Kidney (tissue), 13 donors: ENCODE measurements at regions not wholly inside any gene's neighbourhood (a gene's known extent, or its start where the extent isn't known, plus 50 kb on each side); places are given as distances from the start of the nearest gene placed in this dataset.
A peak's percentile ranks its signal among the peaks of the same experiment; 100 is the strongest.

ENCODE experiments used
- DNase-seq, 5 donors: peaks; one replicate each; pipeline ENCODE4 v3.0.0-alpha.2; 2013 to 2020
- FAIRE-seq: peaks from 2 replicates; lab custom pipeline; 2012; peaks lifted over from hg19 to GRCh38; lab: Jason Lieb, UNC
- H3K27ac ChIP-seq, 2 donors: one replicate each; pipeline ENCODE4 v1.7.0; 2013; ENCODE audit warnings: low read depth in 2 of 2, low read length in 2 of 2, inconsistent platforms in 1 of 2
- H3K27me3 ChIP-seq: one replicate; pipeline ENCODE4 v1.7.1; 2013; ENCODE audit warnings: low read length, inconsistent platforms; ENCODE audit not compliant: control insufficient read depth, insufficient read depth
- H3K36me3 ChIP-seq, 3 donors: one replicate each; pipeline versions ENCODE4 v1.7.0 to v1.7.1; 2013; ENCODE audit warnings: low read length in 3 of 3, control low read depth in 1 of 3, inconsistent platforms in 1 of 3; ENCODE audit not compliant: insufficient read depth in 3 of 3, control insufficient read depth in 2 of 3
- H3K4me1 ChIP-seq, 3 donors: one replicate each; pipeline versions ENCODE4 v1.7.0 to v1.7.1; 2013; ENCODE audit warnings: low read length in 3 of 3, inconsistent platforms in 1 of 3, low read depth in 1 of 3; ENCODE audit not compliant: control insufficient read depth in 2 of 3, insufficient read depth in 2 of 3
- H3K4me3 ChIP-seq, 3 donors: one replicate each; pipeline versions ENCODE4 v1.7.0 to v1.8.1; 2013; ENCODE audit warnings: low read length in 3 of 3, control low read depth in 1 of 3, inconsistent platforms in 1 of 3
- H3K9ac ChIP-seq, 3 donors: one replicate each; pipeline versions ENCODE4 v1.7.0 to v1.7.1; 2013; ENCODE audit warnings: low read length in 3 of 3, control low read depth in 1 of 3, inconsistent platforms in 1 of 3
- H3K9me3 ChIP-seq, 3 donors: one replicate each; pipeline versions ENCODE4 v1.7.0 to v1.7.1; 2013; ENCODE audit warnings: low read length in 3 of 3, control low read depth in 1 of 3, inconsistent platforms in 1 of 3; ENCODE audit not compliant: control insufficient read depth in 2 of 3, insufficient read depth in 1 of 3
- intact Hi-C: fragments of 100-400 bp; cut with DNase I; formaldehyde crosslinking; loops from one replicate; pipeline ENCODE4 v1.11.1; 2022
- TF ChIP-seq, protein P1 (sequence below): IDR thresholded peaks from 3 replicates; pipeline ENCODE4 v1.5.1; 2012; ENCODE audit warnings: mild to moderate bottlenecking, moderate library complexity, borderline replicate concordance; ENCODE audit not compliant: insufficient read depth; ENCODE audit errors: extremely low read depth
- donor health status: control.
- donor health status: control.
- donor health status: control.
- donor health status: control.
- donor health status: control.
- donor health status: DM: yes; HTN: yes; CAD: no.
- donor health status: Normal renal cell carcinoma (clear cell type).

DNA sequence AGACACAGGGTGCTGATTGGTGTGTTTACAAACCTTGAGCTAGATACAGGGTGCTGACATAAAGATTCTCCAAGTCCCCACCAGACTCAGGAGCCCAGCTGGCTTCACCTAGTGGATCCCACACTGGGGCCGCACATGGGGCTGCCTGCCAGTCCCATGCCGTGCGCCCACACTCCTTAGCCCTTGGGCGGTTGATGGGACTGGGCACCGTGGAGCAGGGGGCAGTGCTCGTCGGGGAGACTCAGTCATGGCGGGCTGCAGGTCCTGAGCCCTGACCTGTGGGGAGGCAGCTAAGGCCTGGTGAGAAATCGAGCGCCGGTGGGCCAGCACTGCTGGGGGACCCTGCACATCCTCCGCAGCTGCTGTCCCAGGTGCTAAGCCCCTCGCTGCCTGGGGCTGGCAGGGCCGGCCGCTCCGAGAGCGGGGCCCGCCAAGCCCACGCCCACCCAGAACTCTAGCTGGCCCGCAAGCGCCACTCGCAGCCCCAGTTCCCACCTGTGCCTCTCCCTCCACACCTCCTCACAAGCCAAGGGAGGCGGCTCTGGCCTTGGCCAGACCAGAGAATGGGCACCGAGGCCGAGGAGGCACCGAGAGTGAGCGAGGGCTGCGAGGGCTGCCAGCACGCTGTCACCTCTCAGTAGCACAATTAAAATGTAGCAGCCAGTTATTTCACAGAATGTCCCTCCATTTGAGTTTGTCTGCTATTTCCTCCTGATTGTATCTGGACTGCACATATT is 76.1 kb upstream of the PNPLA4 start:
- intact Hi-C loops = no loop called here
- H3K4me3 ChIP-seq = no peak overlapping the region
- H3K36me3 ChIP-seq = no peaks in the 10 kb centered on the region
- DNase-seq (peak in 1 of 5 donors; percentile 52), FAIRE-seq (no peak)
- H3K27ac ChIP-seq = no peak overlapping the region
- H3K9ac ChIP-seq = no peak overlapping the region
- no peaks in the 10 kb centered on the region for H3K9me3 ChIP-seq
- TF ChIP-seq, protein P1, sequence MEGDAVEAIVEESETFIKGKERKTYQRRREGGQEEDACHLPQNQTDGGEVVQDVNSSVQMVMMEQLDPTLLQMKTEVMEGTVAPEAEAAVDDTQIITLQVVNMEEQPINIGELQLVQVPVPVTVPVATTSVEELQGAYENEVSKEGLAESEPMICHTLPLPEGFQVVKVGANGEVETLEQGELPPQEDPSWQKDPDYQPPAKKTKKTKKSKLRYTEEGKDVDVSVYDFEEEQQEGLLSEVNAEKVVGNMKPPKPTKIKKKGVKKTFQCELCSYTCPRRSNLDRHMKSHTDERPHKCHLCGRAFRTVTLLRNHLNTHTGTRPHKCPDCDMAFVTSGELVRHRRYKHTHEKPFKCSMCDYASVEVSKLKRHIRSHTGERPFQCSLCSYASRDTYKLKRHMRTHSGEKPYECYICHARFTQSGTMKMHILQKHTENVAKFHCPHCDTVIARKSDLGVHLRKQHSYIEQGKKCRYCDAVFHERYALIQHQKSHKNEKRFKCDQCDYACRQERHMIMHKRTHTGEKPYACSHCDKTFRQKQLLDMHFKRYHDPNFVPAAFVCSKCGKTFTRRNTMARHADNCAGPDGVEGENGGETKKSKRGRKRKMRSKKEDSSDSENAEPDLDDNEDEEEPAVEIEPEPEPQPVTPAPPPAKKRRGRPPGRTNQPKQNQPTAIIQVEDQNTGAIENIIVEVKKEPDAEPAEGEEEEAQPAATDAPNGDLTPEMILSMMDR = no peak
- no peaks in the 10 kb centered on the region for H3K27me3 ChIP-seq
- no peaks in the 10 kb centered on the region for H3K4me1 ChIP-seq

DNA sequence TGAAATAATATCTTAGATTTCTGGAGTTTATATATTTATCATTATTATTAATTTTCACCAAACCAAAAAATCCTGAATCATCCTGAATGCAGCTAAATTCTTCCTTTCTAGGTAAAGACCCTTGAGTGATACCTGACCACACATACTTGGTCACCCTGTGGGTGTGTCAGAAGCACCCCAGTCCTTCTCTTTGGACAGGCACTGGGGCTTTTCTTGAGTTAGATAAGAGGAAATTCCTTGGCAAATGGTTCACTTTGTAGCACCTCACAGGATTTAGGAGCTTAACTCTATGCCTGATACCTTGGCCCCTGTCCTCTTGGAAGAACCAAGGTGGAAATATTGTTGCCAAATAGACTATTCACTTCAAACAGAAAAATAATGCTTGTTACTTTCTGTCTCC is 69.6 kb upstream of the PNPLA4 start:
- DNase-seq = no peak
- FAIRE-seq = no peak
- intact Hi-C loops = loop anchor here (10.0 kb wide), 1 partner anchor 738 kb away; the partner anchor contains the start of gene ANOS1
- Histone ChIP-seq H3K4me3 (no peak overlapping the region), H3K9me3 (no peaks in the 10 kb centered on the region), H3K27me3 (no peaks in the 10 kb centered on the region), H3K4me1 (no peaks in the 10 kb centered on the region), H3K27ac (no peak overlapping the region), H3K36me3 (no peaks in the 10 kb centered on the region), H3K9ac (no peak overlapping the region)
- TF ChIP-seq, protein P1 = no peak

DNA sequence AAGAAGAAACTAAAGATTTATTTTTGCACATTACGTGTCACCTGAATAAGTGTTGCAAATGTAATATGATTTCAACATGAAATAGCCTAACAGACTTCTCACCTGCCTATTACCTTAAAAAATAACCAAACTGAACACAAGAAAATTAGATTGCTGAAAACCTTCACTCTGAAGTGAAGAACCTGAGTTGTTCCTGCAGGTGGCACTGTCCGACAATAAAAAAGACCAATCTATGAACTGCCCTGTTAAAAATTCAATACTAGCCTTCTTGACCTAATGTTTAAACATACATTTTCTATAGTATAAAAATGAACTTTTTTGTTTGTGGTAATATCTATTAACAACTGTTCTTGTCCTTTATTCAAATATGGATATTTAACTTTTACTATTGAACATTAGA is 69.2 kb upstream of the PNPLA4 start:
- FAIRE-seq (peak; percentile 99), DNase-seq (peak in 3 of 5 donors; percentile 41 to 56 (median 53))
- Histone ChIP-seq H3K9me3 (no peaks in the 10 kb centered on the region), H3K27me3 (no peaks in the 10 kb centered on the region), H3K4me1 (no peaks in the 10 kb centered on the region), H3K36me3 (no peaks in the 10 kb centered on the region), H3K27ac (no peak overlapping the region), H3K4me3 (no peak overlapping the region), H3K9ac (no peak overlapping the region)
- intact Hi-C loops = loop anchor here (10.0 kb wide), 1 partner anchor 738 kb away; the partner anchor contains the start of gene ANOS1
- TF ChIP-seq, protein P1 = peak; percentile 52
